Uterus (tissue), 3 donors: ENCODE measurements at regions not wholly inside any gene's neighbourhood (a gene's known extent, or its start where the extent isn't known, plus 50 kb on each side); places are given as distances from the start of the nearest gene placed in this dataset.

Source experiments
- DNase-seq, 2 donors: peaks; one replicate each; pipeline ENCODE4 v3.0.0-alpha.2; 2019 to 2020
- H3K27ac ChIP-seq, 2 donors: fragments of 200-600 bp; sonication (generic); 1 replicate in 1 of 2; 2 replicates in 1 of 2; pipeline ENCODE4 v1.5.1; 2016 to 2018
- H3K27me3 ChIP-seq, 2 donors: fragments of 200-600 bp; sonication (generic); one replicate each; pipeline ENCODE4 v1.5.1; 2018 to 2019; ENCODE audit warnings: control low read depth in 1 of 2
- H3K36me3 ChIP-seq, 2 donors: fragments of 200-600 bp; sonication (generic); one replicate each; pipeline ENCODE4 v1.5.1; 2019; ENCODE audit warnings: control low read depth in 1 of 2
- H3K4me1 ChIP-seq, 2 donors: fragments of 200-600 bp; sonication (generic); one replicate each; pipeline ENCODE4 v1.5.1; 2018 to 2019; ENCODE audit warnings: control low read depth in 1 of 2
- H3K4me3 ChIP-seq, 2 donors: fragments of 200-600 bp; sonication (generic); 1 replicate in 1 of 2; 2 replicates in 1 of 2; pipeline ENCODE4 v1.5.1; 2018 to 2019; ENCODE audit warnings: mild to moderate bottlenecking in 1 of 2
- H3K9me3 ChIP-seq, 2 donors: fragments of 200-600 bp; sonication (generic); one replicate each; pipeline ENCODE4 v1.5.1; 2019; ENCODE audit warnings: control low read depth in 1 of 2
- CTCF ChIP-seq, 4 experiments: fragments of 200-600 bp in 2 of 4; fragments of 450-650 bp in 2 of 4; sonication (generic) in 2 of 4; IDR thresholded peaks; one replicate each; pipeline ENCODE4 v1.5.1; 2016 to 2019; ENCODE audit warnings: antibody characterized with exemption in 4 of 4, mild to moderate bottlenecking in 2 of 4, moderate library complexity in 1 of 4
- POLR2A ChIP-seq, 2 donors: fragments of 450-650 bp; IDR thresholded peaks; one replicate each; pipeline ENCODE4 v1.6.1; 2016; ENCODE audit warnings: antibody characterized with exemption in 2 of 2, mild to moderate bottlenecking in 1 of 2, moderate library complexity in 1 of 2
- intact Hi-C: fragments of 100-400 bp; cut with DNase I; formaldehyde crosslinking; loops from one replicate; pipeline ENCODE4 v1.15.1; 2023; ENCODE audit warnings: low total_unique reads
- donor health status: DM: yes; HTN: yes; CAD: no.

- TF ChIP-seq POLR2A (IDR thresholded peaks at IDR 0.05) (no peak), CTCF (IDR thresholded peaks at IDR 0.05) (no peak)
These were observed 78.6 kb upstream of the RBM24 start for GRCh38 chr6:17202526-17202925.

GRCh38 chr6:17204533-17204932 is 76.6 kb upstream of the RBM24 start:
- TF ChIP-seq POLR2A (IDR thresholded peaks at IDR 0.05) (no peak), CTCF (IDR thresholded peaks at IDR 0.05) (no peak)
- intact Hi-C loops: no loop called here
- no peak overlapping the region for H3K27ac ChIP-seq
- no peaks in the 10 kb centered on the region for H3K27me3 ChIP-seq
- no peaks in the 10 kb centered on the region for H3K36me3 ChIP-seq
- H3K9me3 ChIP-seq: no peaks in the 10 kb centered on the region
- H3K4me3 ChIP-seq: no peak overlapping the region
- H3K4me1 ChIP-seq: no peaks in the 10 kb centered on the region
- DNase-seq: no peak

More at GRCh38 chr6:17202526-17202925, 78.6 kb upstream of the RBM24 start:
- Histone ChIP-seq H3K4me1 (no peaks in the 10 kb centered on the region), H3K9me3 (no peaks in the 10 kb centered on the region), H3K27me3 (no peaks in the 10 kb centered on the region), H3K36me3 (no peaks in the 10 kb centered on the region), H3K4me3 (no peak overlapping the region), H3K27ac (no peak overlapping the region)
- intact Hi-C loops: no loop called here
- no peak for DNase-seq

DNA sequence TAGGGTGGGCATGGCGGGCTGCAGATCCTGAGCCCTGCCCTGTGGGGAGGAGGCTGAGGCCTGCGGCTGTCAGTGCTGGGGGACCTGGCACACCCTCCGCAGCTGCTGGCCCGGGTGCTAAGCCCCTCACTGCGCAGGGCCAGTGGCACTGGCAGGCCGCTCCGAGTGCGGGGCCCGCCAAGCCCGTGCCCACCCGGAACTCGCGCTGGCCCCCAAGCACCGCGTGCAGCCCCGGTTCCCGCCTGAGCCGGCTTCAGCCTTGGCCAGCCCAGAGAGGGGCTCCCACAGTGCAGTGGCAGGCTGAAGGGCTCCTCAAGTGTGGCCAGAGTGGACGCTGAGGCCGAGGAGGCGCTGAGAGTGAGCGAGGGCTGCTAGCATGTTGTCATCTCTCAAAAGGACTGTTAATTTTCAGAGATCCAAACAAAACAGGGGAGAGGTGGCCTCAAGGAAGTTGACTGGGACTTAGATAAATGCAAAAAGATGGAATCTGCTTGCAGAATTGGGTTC is 74.5 kb upstream of the RBM24 start:
- Histone ChIP-seq H3K27me3 (no peaks in the 10 kb centered on the region), H3K4me3 (no peak overlapping the region), H3K4me1 (no peaks in the 10 kb centered on the region), H3K36me3 (no peaks in the 10 kb centered on the region), H3K9me3 (no peaks in the 10 kb centered on the region), H3K27ac (no peak overlapping the region)
- intact Hi-C loops: no loop called here
- TF ChIP-seq POLR2A (IDR thresholded peaks at IDR 0.05): no peak
- no peak for TF ChIP-seq CTCF (IDR thresholded peaks at IDR 0.05)
- no peak for DNase-seq

GRCh38 chr6:17207281-17207680 is 73.9 kb upstream of the RBM24 start:
- Histone ChIP-seq H3K4me3 (no peak overlapping the region), H3K27ac (no peak overlapping the region), H3K27me3 (no peaks in the 10 kb centered on the region), H3K9me3 (no peaks in the 10 kb centered on the region), H3K36me3 (no peaks in the 10 kb centered on the region), H3K4me1 (no peaks in the 10 kb centered on the region)
- DNase-seq: no peak
- TF ChIP-seq CTCF (IDR thresholded peaks at IDR 0.05): no peak
- TF ChIP-seq POLR2A (IDR thresholded peaks at IDR 0.05): no peak
- intact Hi-C loops: no loop called here

DNA sequence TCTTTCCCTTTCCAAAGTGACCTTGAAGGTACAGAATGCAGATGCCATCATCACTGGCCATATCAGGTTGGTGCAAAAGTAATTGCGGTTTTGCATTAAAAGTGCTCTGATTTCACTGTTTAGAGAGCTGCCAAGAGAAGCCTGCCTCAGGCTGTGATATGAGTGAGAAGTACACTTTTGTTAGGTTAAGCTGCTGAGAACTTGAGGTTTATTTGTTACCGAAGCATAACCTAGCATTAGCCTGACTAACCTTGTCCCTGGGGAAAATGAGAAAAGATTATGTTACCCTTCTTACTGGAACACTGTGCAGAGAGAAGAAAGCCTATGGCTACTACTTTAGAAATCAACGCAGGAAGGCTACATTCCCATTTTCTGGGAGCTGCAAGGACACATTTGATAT is 70.5 kb upstream of the RBM24 start:
- no peaks in the 10 kb centered on the region for H3K4me1 ChIP-seq
- H3K4me3 ChIP-seq: no peak overlapping the region
- no peak for DNase-seq
- intact Hi-C loops: no loop called here
- no peaks in the 10 kb centered on the region for H3K27me3 ChIP-seq
- no peak overlapping the region for H3K27ac ChIP-seq
- TF ChIP-seq CTCF (IDR thresholded peaks at IDR 0.05) (no peak), POLR2A (IDR thresholded peaks at IDR 0.05) (no peak)
- no peaks in the 10 kb centered on the region for H3K36me3 ChIP-seq
- no peaks in the 10 kb centered on the region for H3K9me3 ChIP-seq
